Trophoblast cell (in vitro differentiated cells and primary cell): ENCODE measurements at regions not wholly inside any gene's neighbourhood (a gene's known extent, or its start where the extent isn't known, plus 50 kb on each side); places are given as distances from the start of the nearest gene placed in this dataset.

Experiments used
- DNase-seq, 2 donors: peaks; one replicate each; pipeline ENCODE4 v3.0.0-alpha.2; 2016
- H2AFZ ChIP-seq: 2 replicates; pipeline ENCODE4 v1.6.1; 2013; ENCODE audit warnings: low read length, moderate library complexity, mild to moderate bottlenecking; ENCODE audit not compliant: insufficient read depth, poor library complexity
- H2AK5ac ChIP-seq: 2 replicates; pipeline ENCODE4 v1.6.1; 2013; ENCODE audit warnings: mild to moderate bottlenecking, low read length
- H2BK120ac ChIP-seq: 2 replicates; pipeline ENCODE4 v1.6.1; 2013; ENCODE audit warnings: low read length, mild to moderate bottlenecking, moderate library complexity; ENCODE audit not compliant: insufficient read depth, poor library complexity
- H2BK12ac ChIP-seq: 2 replicates; pipeline ENCODE4 v1.6.1; 2013; ENCODE audit warnings: mild to moderate bottlenecking, low read length, moderate library complexity
- H2BK5ac ChIP-seq: 2 replicates; pipeline ENCODE4 v1.6.1; 2013; ENCODE audit warnings: low read length, low read depth, moderate library complexity, mild to moderate bottlenecking; ENCODE audit not compliant: poor library complexity
- H3K14ac ChIP-seq: 2 replicates; pipeline ENCODE4 v1.6.1; 2013; ENCODE audit warnings: mild to moderate bottlenecking, low read length
- H3K18ac ChIP-seq: 2 replicates; pipeline ENCODE4 v1.6.1; 2013; ENCODE audit warnings: mild to moderate bottlenecking, low read length
- H3K23ac ChIP-seq: 2 replicates; pipeline ENCODE4 v1.6.1; 2013; ENCODE audit warnings: low read length
- H3K27ac ChIP-seq: 2 replicates; pipeline ENCODE4 v1.5.1; 2013; ENCODE audit warnings: low read depth, mild to moderate bottlenecking, inconsistent platforms, low read length, moderate library complexity
- H3K27me3 ChIP-seq: 2 replicates; pipeline ENCODE4 v1.6.1; 2013; ENCODE audit warnings: inconsistent platforms, mild to moderate bottlenecking, low read length, moderate library complexity; ENCODE audit not compliant: insufficient read depth
- H3K36me3 ChIP-seq, 2 experiments: 1 replicate in 1 of 2; 2 replicates in 1 of 2; pipeline ENCODE4 v1.6.1; 2013; ENCODE audit warnings: low read length in 2 of 2, mild to moderate bottlenecking in 2 of 2, moderate library complexity in 1 of 2; ENCODE audit not compliant: insufficient read depth in 2 of 2, control insufficient read depth in 1 of 2
- H3K4ac ChIP-seq: 2 replicates; pipeline ENCODE4 v1.6.1; 2013; ENCODE audit warnings: low read depth, mild to moderate bottlenecking, low read length, moderate library complexity
- H3K4me1 ChIP-seq, 2 experiments: 1 replicate in 1 of 2; 2 replicates in 1 of 2; pipeline ENCODE4 v1.6.1; 2013; ENCODE audit warnings: low read length in 2 of 2, mild to moderate bottlenecking in 2 of 2, moderate library complexity in 1 of 2; ENCODE audit not compliant: insufficient read depth in 2 of 2, control insufficient read depth in 1 of 2
- H3K4me2 ChIP-seq: 2 replicates; pipeline ENCODE4 v1.6.1; 2013; ENCODE audit warnings: inconsistent platforms, mild to moderate bottlenecking, low read length, moderate library complexity
- H3K4me3 ChIP-seq: 2 replicates; pipeline ENCODE4 v1.5.1; 2013; ENCODE audit warnings: mild to moderate bottlenecking, low read depth, low read length, inconsistent platforms
- H3K79me1 ChIP-seq: one replicate; pipeline ENCODE4 v1.6.1; 2013; ENCODE audit warnings: low read length
- H3K79me2 ChIP-seq: 2 replicates; pipeline ENCODE4 v1.6.1; 2013; ENCODE audit warnings: low read length, mild to moderate bottlenecking; ENCODE audit not compliant: control insufficient read depth, insufficient read depth, poor library complexity
- H3K9ac ChIP-seq: 2 replicates; pipeline ENCODE4 v1.6.1; 2013; ENCODE audit warnings: mild to moderate bottlenecking, low read length
- H3K9me3 ChIP-seq: 2 replicates; pipeline ENCODE4 v1.6.1; 2013; ENCODE audit warnings: low read depth, mild to moderate bottlenecking, control low read depth, inconsistent platforms, low read length; ENCODE audit not compliant: insufficient read depth
- H4K12ac ChIP-seq: 2 replicates; pipeline ENCODE4 v1.6.1; 2013; ENCODE audit warnings: low read depth, mild to moderate bottlenecking, low read length, moderate library complexity
- H4K8ac ChIP-seq: 2 replicates; pipeline ENCODE4 v1.6.1; 2013; ENCODE audit warnings: low read depth, mild to moderate bottlenecking, low read length, moderate library complexity
- H4K91ac ChIP-seq: one replicate; pipeline ENCODE4 v1.6.1; 2013; ENCODE audit warnings: low read depth, mild to moderate bottlenecking, low read length, moderate library complexity
- WGBS: extraction: QIAGEN DNeasy Blood & Tissue Kit; methylation state at CpG from one replicate; pipeline ENCODE4 v1.1.7; 2013; ENCODE audit warnings: missing lambda C conversion rate; ENCODE audit not compliant: insufficient read length, insufficient coverage; ENCODE audit errors: extremely low coverage; 5-methylcytosine and 5-hydroxymethylcytosine counted together

GRCh38 chr22:47681411-47682165, 919.1 kb downstream of the TBC1D22A start:
- no peak overlapping the region for H3K18ac ChIP-seq
- no peak overlapping the region for H3K14ac ChIP-seq
- no peak overlapping the region for H3K4me2 ChIP-seq
- no peak for DNase-seq
- H3K9me3 ChIP-seq: peaks cover 28% of the 10 kb centered on the region
- H3K36me3 ChIP-seq: no peaks in the 10 kb centered on the region
- no peak overlapping the region for H3K4ac ChIP-seq
- no peak overlapping the region for H2BK12ac ChIP-seq
- no peaks in the 10 kb centered on the region for H3K4me1 ChIP-seq
- H2BK5ac ChIP-seq: no peak overlapping the region
- H3K79me1 ChIP-seq: no peaks in the 10 kb centered on the region
- no peak overlapping the region for H4K91ac ChIP-seq
- H2AFZ ChIP-seq: no peak overlapping the region
- H3K79me2 ChIP-seq: no peaks in the 10 kb centered on the region
- no peak overlapping the region for H3K9ac ChIP-seq
- no peak overlapping the region for H3K27ac ChIP-seq
- no peak overlapping the region for H3K4me3 ChIP-seq
- no peak overlapping the region for H2BK120ac ChIP-seq
- no CpG with 5 or more reads among the region's 13 CpGs for WGBS
- H2AK5ac ChIP-seq: no peak overlapping the region
- H4K8ac ChIP-seq: no peak overlapping the region
- no peaks in the 10 kb centered on the region for H3K27me3 ChIP-seq
- no peak overlapping the region for H3K23ac ChIP-seq
- no peak overlapping the region for H4K12ac ChIP-seq

GRCh38 chr22:47678636-47679287, 916.3 kb downstream of the TBC1D22A start:
- Histone ChIP-seq H3K27ac (no peak overlapping the region), H2BK12ac (no peak overlapping the region), H3K9ac (no peak overlapping the region), H2AK5ac (no peak overlapping the region), H2BK5ac (no peak overlapping the region), H4K8ac (no peak overlapping the region), H2BK120ac (no peak overlapping the region), H3K36me3 (no peaks in the 10 kb centered on the region), H3K79me2 (no peaks in the 10 kb centered on the region), H3K18ac (no peak overlapping the region), H3K9me3 (peaks cover 24% of the 10 kb centered on the region), H3K27me3 (no peaks in the 10 kb centered on the region), H4K91ac (no peak overlapping the region), H3K4ac (no peak overlapping the region), H4K12ac (no peak overlapping the region), H2AFZ (no peak overlapping the region), H3K4me1 (no peaks in the 10 kb centered on the region), H3K14ac (no peak overlapping the region), H3K4me3 (no peak overlapping the region), H3K79me1 (no peaks in the 10 kb centered on the region), H3K23ac (peak overlapping the region; percentile 75), H3K4me2 (no peak overlapping the region)
- no peak for DNase-seq
- WGBS: no CpG with 5 or more reads among the region's 7 CpGs

GRCh38 chr22:47678048-47678447, 915.6 kb downstream of the TBC1D22A start:
- no peak overlapping the region for H3K18ac ChIP-seq
- no peak overlapping the region for H3K23ac ChIP-seq
- H3K27me3 ChIP-seq: no peaks in the 10 kb centered on the region
- H3K9me3 ChIP-seq: peaks cover 22% of the 10 kb centered on the region
- no peak overlapping the region for H2BK120ac ChIP-seq
- H3K27ac ChIP-seq: no peak overlapping the region
- no peaks in the 10 kb centered on the region for H3K36me3 ChIP-seq
- no peak overlapping the region for H3K4ac ChIP-seq
- no peak overlapping the region for H3K4me3 ChIP-seq
- no peak overlapping the region for H2AK5ac ChIP-seq
- no peak overlapping the region for H2BK12ac ChIP-seq
- no peaks in the 10 kb centered on the region for H3K79me1 ChIP-seq
- DNase-seq: no peak
- H3K14ac ChIP-seq: no peak overlapping the region
- H3K9ac ChIP-seq: no peak overlapping the region
- no peak overlapping the region for H2BK5ac ChIP-seq
- no peak overlapping the region for H4K8ac ChIP-seq
- H2AFZ ChIP-seq: no peak overlapping the region
- no peak overlapping the region for H4K91ac ChIP-seq
- H3K79me2 ChIP-seq: no peaks in the 10 kb centered on the region
- H3K4me1 ChIP-seq: no peaks in the 10 kb centered on the region
- no peak overlapping the region for H3K4me2 ChIP-seq
- no CpG with 5 or more reads among the region's 6 CpGs for WGBS
- no peak overlapping the region for H4K12ac ChIP-seq

- DNase-seq: no peak
- H3K4me3 ChIP-seq: no peak overlapping the region
- H2AK5ac ChIP-seq: no peak overlapping the region
- no peaks in the 10 kb centered on the region for H3K79me1 ChIP-seq
- H3K23ac ChIP-seq: no peak overlapping the region
- no peaks in the 10 kb centered on the region for H3K36me3 ChIP-seq
- no peak overlapping the region for H3K27ac ChIP-seq
- no peak overlapping the region for H3K9ac ChIP-seq
- H3K4me1 ChIP-seq: no peaks in the 10 kb centered on the region
- H4K91ac ChIP-seq: no peak overlapping the region
- WGBS: no CpG with 5 or more reads among the region's 3 CpGs
- no peak overlapping the region for H3K18ac ChIP-seq
- no peak overlapping the region for H2AFZ ChIP-seq
- no peaks in the 10 kb centered on the region for H3K27me3 ChIP-seq
- no peak overlapping the region for H3K4me2 ChIP-seq
- H3K79me2 ChIP-seq: no peaks in the 10 kb centered on the region
- no peak overlapping the region for H2BK5ac ChIP-seq
- no peak overlapping the region for H4K8ac ChIP-seq
- peaks cover 19% of the 10 kb centered on the region for H3K9me3 ChIP-seq
- H3K14ac ChIP-seq: no peak overlapping the region
- no peak overlapping the region for H4K12ac ChIP-seq
- H2BK12ac ChIP-seq: no peak overlapping the region
- no peak overlapping the region for H3K4ac ChIP-seq
- no peak overlapping the region for H2BK120ac ChIP-seq
These were observed 914.2 kb downstream of the TBC1D22A start for GRCh38 chr22:47676685-47677084.
